ENCODE measurements at regions not wholly inside any gene's neighbourhood (a gene's known extent, or its start where the extent isn't known, plus 50 kb on each side); places are given as distances from the start of the nearest gene placed in this dataset.

GRCh38 chr1:2877391-2877790 is 75.9 kb upstream of the TTC34 start:
- no peak for DNase-seq (ENCODE audit: low spot score)
- POLR2A ChIA-PET (ENCODE audit: low non-redundant PET) = no interaction called here
- intact Hi-C loops (cut with micrococcal nuclease; ENCODE audit: unreplicated experiment) = no loop called here
- Histone ChIP-seq H3K27me3 (replicated peaks; ENCODE audit: insufficient read depth, low read depth, low read length, poor library complexity) (peaks cover 33% of the 10 kb centered on the region), H3K4me3 (ENCODE audit: low read depth, low read length, poor library complexity, severe bottlenecking) (no peak overlapping the region), H3K27ac (ENCODE audit: low read depth, low read length, poor library complexity, severe bottlenecking) (no peak overlapping the region), H3K36me3 (ENCODE audit: insufficient read depth, low read length, poor library complexity, severe bottlenecking) (no peaks in the 10 kb centered on the region), H3K9me3 (ENCODE audit: low read depth, low read length, poor library complexity, severe bottlenecking) (no peaks in the 10 kb centered on the region), H3K4me1 (ENCODE audit: insufficient read depth, low read length, poor library complexity, severe bottlenecking) (no peaks in the 10 kb centered on the region)
- CTCF ChIA-PET = no interaction called here
- TF ChIP-seq, protein P1, sequence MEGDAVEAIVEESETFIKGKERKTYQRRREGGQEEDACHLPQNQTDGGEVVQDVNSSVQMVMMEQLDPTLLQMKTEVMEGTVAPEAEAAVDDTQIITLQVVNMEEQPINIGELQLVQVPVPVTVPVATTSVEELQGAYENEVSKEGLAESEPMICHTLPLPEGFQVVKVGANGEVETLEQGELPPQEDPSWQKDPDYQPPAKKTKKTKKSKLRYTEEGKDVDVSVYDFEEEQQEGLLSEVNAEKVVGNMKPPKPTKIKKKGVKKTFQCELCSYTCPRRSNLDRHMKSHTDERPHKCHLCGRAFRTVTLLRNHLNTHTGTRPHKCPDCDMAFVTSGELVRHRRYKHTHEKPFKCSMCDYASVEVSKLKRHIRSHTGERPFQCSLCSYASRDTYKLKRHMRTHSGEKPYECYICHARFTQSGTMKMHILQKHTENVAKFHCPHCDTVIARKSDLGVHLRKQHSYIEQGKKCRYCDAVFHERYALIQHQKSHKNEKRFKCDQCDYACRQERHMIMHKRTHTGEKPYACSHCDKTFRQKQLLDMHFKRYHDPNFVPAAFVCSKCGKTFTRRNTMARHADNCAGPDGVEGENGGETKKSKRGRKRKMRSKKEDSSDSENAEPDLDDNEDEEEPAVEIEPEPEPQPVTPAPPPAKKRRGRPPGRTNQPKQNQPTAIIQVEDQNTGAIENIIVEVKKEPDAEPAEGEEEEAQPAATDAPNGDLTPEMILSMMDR (conservative IDR thresholded peaks at IDR 0.05; ENCODE audit: low read depth, low read length) = no peak
- TF ChIP-seq EZH2 (IDR thresholded peaks at IDR 0.05; ENCODE audit: borderline replicate concordance, low read depth, low read length, poor library complexity, severe bottlenecking) = no peak
- no TSS peak for BruUV-seq (replicated peaks)

DNA sequence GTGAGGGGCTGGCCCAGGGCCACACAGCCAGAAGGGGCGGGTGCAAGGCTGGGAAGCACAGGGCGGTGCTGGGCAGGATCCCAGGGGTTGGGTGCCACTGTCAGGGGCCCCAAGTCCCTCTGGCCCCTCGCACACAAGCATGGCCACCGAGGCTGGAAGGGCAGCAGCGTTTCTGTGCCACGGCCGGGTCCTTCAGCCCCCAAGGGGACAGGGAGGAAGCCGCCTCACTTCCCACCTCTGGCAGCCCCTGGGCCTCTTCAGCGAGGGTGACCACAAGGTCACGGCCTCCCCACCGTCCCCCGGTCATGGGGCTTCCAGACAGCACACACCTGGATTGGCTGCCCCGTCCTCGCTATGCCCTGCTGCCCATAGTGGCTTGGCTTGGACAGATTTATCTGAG is 77.1 kb upstream of the TTC34 start:
- Histone ChIP-seq H3K9me3 (ENCODE audit: low read depth, low read length, poor library complexity, severe bottlenecking) (no peaks in the 10 kb centered on the region), H3K36me3 (ENCODE audit: insufficient read depth, low read length, poor library complexity, severe bottlenecking) (no peaks in the 10 kb centered on the region), H3K4me1 (ENCODE audit: insufficient read depth, low read length, poor library complexity, severe bottlenecking) (no peaks in the 10 kb centered on the region), H3K27me3 (replicated peaks; ENCODE audit: insufficient read depth, low read depth, low read length, poor library complexity) (peaks cover 37% of the 10 kb centered on the region), H3K4me3 (ENCODE audit: low read depth, low read length, poor library complexity, severe bottlenecking) (no peak overlapping the region), H3K27ac (ENCODE audit: low read depth, low read length, poor library complexity, severe bottlenecking) (no peak overlapping the region)
- no peak for TF ChIP-seq EZH2 (IDR thresholded peaks at IDR 0.05; ENCODE audit: borderline replicate concordance, low read depth, low read length, poor library complexity, severe bottlenecking)
- TF ChIP-seq, protein P1 (conservative IDR thresholded peaks at IDR 0.05; ENCODE audit: low read depth, low read length) = no peak
- POLR2A ChIA-PET (ENCODE audit: low non-redundant PET) = no interaction called here
- BruUV-seq (replicated peaks) = no TSS peak
- no peak for DNase-seq (ENCODE audit: low spot score)
- intact Hi-C loops (cut with micrococcal nuclease; ENCODE audit: unreplicated experiment) = no loop called here
- CTCF ChIA-PET = no interaction called here

- no peaks in the 10 kb centered on the region for H3K9me3 ChIP-seq (ENCODE audit: low read depth, low read length, poor library complexity, severe bottlenecking)
- H3K27ac ChIP-seq (ENCODE audit: low read depth, low read length, poor library complexity, severe bottlenecking) = no peak overlapping the region
- H3K27me3 ChIP-seq (replicated peaks; ENCODE audit: insufficient read depth, low read depth, low read length, poor library complexity) = peaks cover 37% of the 10 kb centered on the region
- CTCF ChIA-PET = no interaction called here
- H3K36me3 ChIP-seq (ENCODE audit: insufficient read depth, low read length, poor library complexity, severe bottlenecking) = no peaks in the 10 kb centered on the region
- POLR2A ChIA-PET (ENCODE audit: low non-redundant PET) = no interaction called here
- intact Hi-C loops (cut with micrococcal nuclease; ENCODE audit: unreplicated experiment) = no loop called here
- TF ChIP-seq, protein P1 (conservative IDR thresholded peaks at IDR 0.05; ENCODE audit: low read depth, low read length) = no peak
- no peak for TF ChIP-seq EZH2 (IDR thresholded peaks at IDR 0.05; ENCODE audit: borderline replicate concordance, low read depth, low read length, poor library complexity, severe bottlenecking)
- BruUV-seq (replicated peaks) = no TSS peak
- no peak overlapping the region for H3K4me3 ChIP-seq (ENCODE audit: low read depth, low read length, poor library complexity, severe bottlenecking)
- H3K4me1 ChIP-seq (ENCODE audit: insufficient read depth, low read length, poor library complexity, severe bottlenecking) = no peaks in the 10 kb centered on the region
- no peak for DNase-seq (ENCODE audit: low spot score)
Measured at GRCh38 chr1:2879026-2879425, 77.5 kb upstream of the TTC34 start.
